ENCODE measurements at regions not wholly inside any gene's neighbourhood (a gene's known extent, or its start where the extent isn't known, plus 50 kb on each side); places are given as distances from the start of the nearest gene placed in this dataset.
"Not testable (repeated sequence)": the region's sequence is repeated elsewhere in the genome, so short reads cannot be mapped to it uniquely, and the experiment has no call there.

- DNase-seq = no peak
Measured at GRCh38 chrX:128929271-128930057, 593.8 kb downstream of the SMARCA1 start.

GRCh38 chrX:128928636-128929035 is 594.7 kb downstream of the SMARCA1 start:
- DNase-seq = no peak

- no peak for DNase-seq
Measured at GRCh38 chrX:128927363-128927762, 595.9 kb downstream of the SMARCA1 start.

- no peak for DNase-seq
Measured at GRCh38 chrX:128906753-128907152, 616.5 kb downstream of the SMARCA1 start.

- DNase-seq = no peak
Measured at GRCh38 chrX:128901018-128901417, 622.3 kb downstream of the SMARCA1 start.

- no peak for DNase-seq
Measured at GRCh38 chrX:128897621-128898020, 625.7 kb downstream of the SMARCA1 start.

GRCh38 chrX:128891554-128891953 is 631.7 kb downstream of the SMARCA1 start:
- DNase-seq = peak; percentile 14 to 19

- no peak for DNase-seq
Measured at GRCh38 chrX:128884430-128884829, 638.9 kb downstream of the SMARCA1 start.

- no peak for DNase-seq
Measured at GRCh38 chrX:128883650-128884049, 639.6 kb downstream of the SMARCA1 start.

- DNase-seq = no peak
Measured at GRCh38 chrX:128870361-128870760, 652.9 kb downstream of the SMARCA1 start.

- DNase-seq = no peak
Measured at GRCh38 chrX:128862557-128862956, 660.7 kb downstream of the SMARCA1 start.

GRCh38 chrX:128848374-128848773 is 674.9 kb downstream of the SMARCA1 start:
- DNase-seq = no peak

- no peak for DNase-seq
Measured at GRCh38 chrX:128846385-128846784, 676.9 kb downstream of the SMARCA1 start.

GRCh38 chrX:128818690-128819089 is 704.6 kb downstream of the SMARCA1 start:
- no peak for DNase-seq

GRCh38 chrX:128816919-128817318 is 706.4 kb downstream of the SMARCA1 start:
- DNase-seq = peak; percentile 12 to 20

- DNase-seq = no peak
Measured at GRCh38 chrX:128807367-128807766, 715.9 kb downstream of the SMARCA1 start.

GRCh38 chrX:128805236-128805635 is 718.1 kb downstream of the SMARCA1 start:
- no peak for DNase-seq

GRCh38 chrX:128804828-128805227 is 718.5 kb downstream of the SMARCA1 start:
- DNase-seq = no peak

GRCh38 chrX:128800138-128800537 is 723.2 kb downstream of the SMARCA1 start:
- DNase-seq = peak in 1 of 2 experiments; percentile 6

- DNase-seq = not testable (repeated sequence)
Measured at GRCh38 chrX:128783139-128783538, 730.9 kb upstream of the ACTRT1 start.

- DNase-seq = peak; percentile 22 to 32
Measured at GRCh38 chrX:128781506-128781905, 729.3 kb upstream of the ACTRT1 start.

GRCh38 chrX:128780934-128781333 is 728.7 kb upstream of the ACTRT1 start:
- no peak for DNase-seq

GRCh38 chrX:128769495-128769894 is 717.3 kb upstream of the ACTRT1 start:
- no peak for DNase-seq

GRCh38 chrX:128759745-128760144 is 707.5 kb upstream of the ACTRT1 start:
- DNase-seq = no peak

GRCh38 chrX:128759177-128759576 is 707.0 kb upstream of the ACTRT1 start:
- no peak for DNase-seq

Measured in Kasumi-1 (cell line).